ENCODE measurements at regions not wholly inside any gene's neighbourhood (a gene's known extent, or its start where the extent isn't known, plus 50 kb on each side); places are given as distances from the start of the nearest gene placed in this dataset.

DNA sequence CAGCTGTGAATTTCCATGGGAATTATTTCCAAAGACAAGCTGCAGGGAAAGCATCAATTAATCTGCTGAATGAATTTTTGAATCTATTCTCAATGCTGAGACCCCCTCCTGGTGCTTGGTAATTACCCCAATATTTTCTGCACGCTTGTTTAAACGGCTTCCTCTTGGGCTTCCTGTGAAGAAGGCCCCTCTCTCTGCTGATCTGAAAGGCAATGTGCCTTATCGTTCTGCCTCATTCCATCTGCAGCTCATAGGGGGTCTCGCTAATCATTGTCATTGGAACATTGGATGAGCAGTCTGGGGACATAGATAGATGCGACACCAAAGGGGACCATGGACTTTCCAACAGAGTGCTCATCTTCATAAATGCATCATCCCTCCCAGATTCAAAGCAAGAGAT, 851.6 kb downstream of the PDHA2 start:
- intact Hi-C loops (cut with micrococcal nuclease), result no loop called here
- H3K9me3 Mint-ChIP-seq, result no peaks in the 10 kb centered on the region
- H3K4me1 Mint-ChIP-seq (ENCODE audit: low read depth), result no peaks in the 10 kb centered on the region
- H3K36me3 Mint-ChIP-seq (ENCODE audit: low read depth), result no peaks in the 10 kb centered on the region
- no peak overlapping the region for H3K27ac Mint-ChIP-seq
- no peaks in the 10 kb centered on the region for H3K27me3 Mint-ChIP-seq (ENCODE audit: insufficient read depth)
- H3K4me3 Mint-ChIP-seq, result no peak overlapping the region
- no peak for DNase-seq (ENCODE audit: low spot score)

GRCh38 chr4:96698831-96699230, 858.9 kb downstream of the PDHA2 start:
- Mint-ChIP-seq H3K4me3 (no peak overlapping the region), H3K36me3 (ENCODE audit: low read depth) (no peaks in the 10 kb centered on the region), H3K27me3 (ENCODE audit: insufficient read depth) (no peaks in the 10 kb centered on the region), H3K27ac (no peak overlapping the region), H3K4me1 (ENCODE audit: low read depth) (no peaks in the 10 kb centered on the region), H3K9me3 (no peaks in the 10 kb centered on the region)
- intact Hi-C loops (cut with micrococcal nuclease), result no loop called here
- no peak for DNase-seq (ENCODE audit: low spot score)

DNA sequence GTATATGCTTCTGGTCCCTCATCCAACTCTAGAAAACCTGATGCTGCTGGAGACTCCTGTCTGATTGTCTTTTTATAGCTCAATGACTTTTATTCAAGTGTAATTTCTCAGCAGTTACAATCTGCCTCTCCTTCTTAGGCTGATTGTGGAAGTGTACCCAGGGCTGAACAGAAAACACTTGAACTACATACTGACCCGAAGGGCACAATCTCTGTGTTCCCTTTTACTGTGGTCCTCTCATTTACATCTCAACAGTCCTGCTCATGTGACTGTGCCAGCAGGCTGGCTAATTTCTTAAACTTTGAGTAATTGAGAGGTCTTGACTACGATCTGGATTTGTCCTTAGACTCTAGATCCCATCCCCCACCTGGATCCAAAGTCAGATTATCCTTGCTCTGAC, 863.4 kb downstream of the PDHA2 start:
- Mint-ChIP-seq H3K9me3 (peaks cover 7% of the 10 kb centered on the region), H3K4me1 (ENCODE audit: low read depth) (no peaks in the 10 kb centered on the region), H3K27me3 (ENCODE audit: insufficient read depth) (no peaks in the 10 kb centered on the region), H3K36me3 (ENCODE audit: low read depth) (no peaks in the 10 kb centered on the region), H3K27ac (no peak overlapping the region), H3K4me3 (no peak overlapping the region)
- intact Hi-C loops (cut with micrococcal nuclease), result no loop called here
- DNase-seq (ENCODE audit: low spot score), result no peak

GRCh38 chr4:96708766-96709165, 868.9 kb downstream of the PDHA2 start:
- Mint-ChIP-seq H3K27me3 (ENCODE audit: insufficient read depth) (no peaks in the 10 kb centered on the region), H3K36me3 (ENCODE audit: low read depth) (no peaks in the 10 kb centered on the region), H3K4me3 (no peak overlapping the region), H3K27ac (no peak overlapping the region), H3K4me1 (ENCODE audit: low read depth) (no peaks in the 10 kb centered on the region), H3K9me3 (peaks cover 7% of the 10 kb centered on the region)
- intact Hi-C loops (cut with micrococcal nuclease), result no loop called here
- DNase-seq (ENCODE audit: low spot score), result no peak

DNA sequence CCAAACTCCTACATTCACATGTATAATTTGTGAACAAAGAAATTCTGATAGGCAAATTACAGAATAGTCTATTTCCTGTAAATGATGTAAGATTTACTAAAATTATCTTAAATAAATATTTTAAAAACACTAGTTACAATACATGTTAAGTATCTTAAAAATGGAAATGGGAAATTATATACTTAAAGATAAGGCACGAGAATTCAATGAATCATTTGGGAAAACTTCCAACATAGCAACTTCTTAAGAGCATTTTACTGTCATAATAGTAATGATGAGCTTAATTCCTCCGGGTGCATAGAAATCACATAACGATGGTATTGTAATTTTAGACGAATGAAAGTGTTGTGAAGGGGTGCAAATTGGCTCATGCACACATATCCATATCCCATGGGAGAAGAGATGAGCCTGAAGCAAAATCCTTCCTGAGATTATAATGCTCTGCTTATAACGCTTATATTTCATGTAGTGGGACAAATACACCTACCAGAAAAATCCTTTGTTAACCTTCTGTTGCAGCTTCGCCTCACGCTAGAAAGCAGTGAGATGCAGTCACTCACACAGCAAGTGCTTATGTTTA, 873.5 kb downstream of the PDHA2 start:
- Mint-ChIP-seq H3K4me1 (ENCODE audit: low read depth) (no peaks in the 10 kb centered on the region), H3K36me3 (ENCODE audit: low read depth) (no peaks in the 10 kb centered on the region), H3K27me3 (ENCODE audit: insufficient read depth) (no peaks in the 10 kb centered on the region), H3K9me3 (no peaks in the 10 kb centered on the region), H3K4me3 (no peak overlapping the region), H3K27ac (no peak overlapping the region)
- intact Hi-C loops (cut with micrococcal nuclease), result no loop called here
- DNase-seq (ENCODE audit: low spot score), result no peak

- DNase-seq (ENCODE audit: low spot score), result no peak
- H3K27ac Mint-ChIP-seq, result no peak overlapping the region
- no peaks in the 10 kb centered on the region for H3K4me1 Mint-ChIP-seq (ENCODE audit: low read depth)
- no peak overlapping the region for H3K4me3 Mint-ChIP-seq
- H3K27me3 Mint-ChIP-seq (ENCODE audit: insufficient read depth), result no peaks in the 10 kb centered on the region
- H3K9me3 Mint-ChIP-seq, result peaks cover 5% of the 10 kb centered on the region
- intact Hi-C loops (cut with micrococcal nuclease), result no loop called here
- H3K36me3 Mint-ChIP-seq (ENCODE audit: low read depth), result no peaks in the 10 kb centered on the region
These were observed 889.7 kb downstream of the PDHA2 start for GRCh38 chr4:96729641-96730040.

GRCh38 chr4:96730432-96730831, 890.5 kb downstream of the PDHA2 start:
- Mint-ChIP-seq H3K4me3 (no peak overlapping the region), H3K4me1 (ENCODE audit: low read depth) (no peaks in the 10 kb centered on the region), H3K9me3 (peaks cover 5% of the 10 kb centered on the region), H3K27ac (no peak overlapping the region), H3K36me3 (ENCODE audit: low read depth) (no peaks in the 10 kb centered on the region), H3K27me3 (ENCODE audit: insufficient read depth) (no peaks in the 10 kb centered on the region)
- DNase-seq (ENCODE audit: low spot score), result no peak
- intact Hi-C loops (cut with micrococcal nuclease), result no loop called here

DNA sequence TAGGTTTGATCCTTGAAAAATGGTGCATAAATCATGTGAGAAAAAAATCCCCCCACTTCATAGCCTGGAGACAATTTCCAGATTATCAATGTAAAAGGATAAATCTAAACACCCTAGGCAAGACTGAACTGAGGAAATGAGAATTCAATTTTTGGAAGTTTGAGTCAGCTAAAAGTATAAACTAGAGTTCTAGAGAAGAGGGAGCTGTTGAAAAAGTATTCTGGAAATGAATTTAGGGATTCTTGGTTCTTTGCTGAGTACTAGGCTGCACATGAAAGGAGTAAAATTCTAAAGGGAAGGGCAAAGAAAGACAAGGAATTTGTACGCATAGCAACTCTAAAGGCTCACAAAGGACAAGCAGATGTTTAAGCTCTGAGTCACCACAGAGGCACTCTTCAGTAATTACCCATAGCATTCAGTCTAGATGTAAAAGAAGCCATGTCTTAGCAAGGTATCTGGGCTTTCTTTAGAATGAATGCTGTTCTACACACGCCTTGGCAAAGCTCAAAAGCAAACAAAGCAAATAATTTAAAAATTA, 896.5 kb downstream of the PDHA2 start:
- no peak for DNase-seq (ENCODE audit: low spot score)
- Mint-ChIP-seq H3K4me3 (no peak overlapping the region), H3K9me3 (peaks cover 5% of the 10 kb centered on the region), H3K36me3 (ENCODE audit: low read depth) (no peaks in the 10 kb centered on the region), H3K27me3 (ENCODE audit: insufficient read depth) (no peaks in the 10 kb centered on the region), H3K27ac (no peak overlapping the region), H3K4me1 (ENCODE audit: low read depth) (no peaks in the 10 kb centered on the region)
- intact Hi-C loops (cut with micrococcal nuclease), result no loop called here

GRCh38 chr4:96739101-96739500, 899.2 kb downstream of the PDHA2 start:
- Mint-ChIP-seq H3K4me1 (ENCODE audit: low read depth) (no peaks in the 10 kb centered on the region), H3K27ac (no peak overlapping the region), H3K27me3 (ENCODE audit: insufficient read depth) (no peaks in the 10 kb centered on the region), H3K9me3 (no peaks in the 10 kb centered on the region), H3K4me3 (no peak overlapping the region), H3K36me3 (ENCODE audit: low read depth) (no peaks in the 10 kb centered on the region)
- DNase-seq (ENCODE audit: low spot score), result no peak
- intact Hi-C loops (cut with micrococcal nuclease), result no loop called here

- no peak overlapping the region for H3K4me3 Mint-ChIP-seq
- no peak for DNase-seq (ENCODE audit: low spot score)
- intact Hi-C loops (cut with micrococcal nuclease), result no loop called here
- no peaks in the 10 kb centered on the region for H3K27me3 Mint-ChIP-seq (ENCODE audit: insufficient read depth)
- no peaks in the 10 kb centered on the region for H3K4me1 Mint-ChIP-seq (ENCODE audit: low read depth)
- H3K9me3 Mint-ChIP-seq, result no peaks in the 10 kb centered on the region
- H3K36me3 Mint-ChIP-seq (ENCODE audit: low read depth), result no peaks in the 10 kb centered on the region
- H3K27ac Mint-ChIP-seq, result no peak overlapping the region
These were observed 902.6 kb downstream of the PDHA2 start for GRCh38 chr4:96742332-96743014.

GRCh38 chr4:96744676-96745075, 904.8 kb downstream of the PDHA2 start:
- H3K4me3 Mint-ChIP-seq, result no peak overlapping the region
- H3K36me3 Mint-ChIP-seq (ENCODE audit: low read depth), result no peaks in the 10 kb centered on the region
- no peaks in the 10 kb centered on the region for H3K4me1 Mint-ChIP-seq (ENCODE audit: low read depth)
- no peak for DNase-seq (ENCODE audit: low spot score)
- H3K27ac Mint-ChIP-seq, result no peak overlapping the region
- peaks cover 1% of the 10 kb centered on the region for H3K9me3 Mint-ChIP-seq
- H3K27me3 Mint-ChIP-seq (ENCODE audit: insufficient read depth), result no peaks in the 10 kb centered on the region
- intact Hi-C loops (cut with micrococcal nuclease), result no loop called here

- Mint-ChIP-seq H3K4me3 (no peak overlapping the region), H3K27ac (no peak overlapping the region), H3K9me3 (peaks cover 7% of the 10 kb centered on the region), H3K27me3 (ENCODE audit: insufficient read depth) (no peaks in the 10 kb centered on the region), H3K4me1 (ENCODE audit: low read depth) (no peaks in the 10 kb centered on the region), H3K36me3 (ENCODE audit: low read depth) (no peaks in the 10 kb centered on the region)
- DNase-seq (ENCODE audit: low spot score), result no peak
- intact Hi-C loops (cut with micrococcal nuclease), result no loop called here
These were observed 913.3 kb downstream of the PDHA2 start for GRCh38 chr4:96753216-96753615.

- no peak for DNase-seq (ENCODE audit: low spot score)
- Mint-ChIP-seq H3K27me3 (ENCODE audit: insufficient read depth) (no peaks in the 10 kb centered on the region), H3K36me3 (ENCODE audit: low read depth) (no peaks in the 10 kb centered on the region), H3K27ac (no peak overlapping the region), H3K9me3 (no peaks in the 10 kb centered on the region), H3K4me3 (no peak overlapping the region), H3K4me1 (ENCODE audit: low read depth) (no peaks in the 10 kb centered on the region)
- intact Hi-C loops (cut with micrococcal nuclease), result no loop called here
These were observed 915.9 kb downstream of the PDHA2 start for GRCh38 chr4:96755569-96756484.
